Liver (tissue), 7 donors: ENCODE measurements at regions not wholly inside any gene's neighbourhood (a gene's known extent, or its start where the extent isn't known, plus 50 kb on each side); places are given as distances from the start of the nearest gene placed in this dataset.
"Not testable (repeated sequence)": the region's sequence is repeated elsewhere in the genome, so short reads cannot be mapped to it uniquely, and the experiment has no call there.

Experiments used
- DNase-seq: peaks from one replicate; pipeline ENCODE4 v3.0.0-alpha.2; 2017; ENCODE audit warnings: low spot score
- H3K27ac ChIP-seq, 2 donors: one replicate each; pipeline ENCODE4 v1.7.0; 2013; ENCODE audit warnings: inconsistent platforms in 2 of 2, low read length in 2 of 2, control low read depth in 1 of 2, low read depth in 1 of 2, mild to moderate bottlenecking in 1 of 2
- H3K27me3 ChIP-seq, 4 donors: one replicate each; pipeline versions ENCODE4 v1.6.1 to v1.7.0; 2013; ENCODE audit warnings: low read length in 3 of 4, inconsistent platforms in 1 of 4, mild to moderate bottlenecking in 1 of 4, moderate library complexity in 1 of 4; ENCODE audit not compliant: control insufficient read depth in 4 of 4, insufficient read depth in 4 of 4
- H3K36me3 ChIP-seq, 4 donors: one replicate each; pipeline versions ENCODE4 v1.6.1 to v1.7.0; 2013; ENCODE audit warnings: low read length in 3 of 4, mild to moderate bottlenecking in 3 of 4, low read depth in 1 of 4, moderate library complexity in 1 of 4; ENCODE audit not compliant: control insufficient read depth in 4 of 4, insufficient read depth in 3 of 4
- H3K4me1 ChIP-seq, 4 donors: one replicate each; pipeline versions ENCODE4 v1.6.1 to v1.7.0; 2013; ENCODE audit warnings: low read length in 3 of 4, mild to moderate bottlenecking in 3 of 4, moderate library complexity in 1 of 4; ENCODE audit not compliant: control insufficient read depth in 4 of 4, insufficient read depth in 4 of 4
- H3K4me3 ChIP-seq, 3 donors: one replicate each; pipeline versions ENCODE4 v1.6.1 to v1.7.0; 2013; ENCODE audit warnings: low read length in 3 of 3, control low read depth in 1 of 3, low read depth in 1 of 3, mild to moderate bottlenecking in 1 of 3
- H3K9ac ChIP-seq, 2 donors: one replicate each; pipeline ENCODE4 v1.7.0; 2013; ENCODE audit warnings: low read length in 2 of 2, mild to moderate bottlenecking in 2 of 2, moderate library complexity in 2 of 2, control low read depth in 1 of 2, low read depth in 1 of 2
- H3K9me3 ChIP-seq, 4 donors: one replicate each; pipeline versions ENCODE4 v1.6.1 to v1.7.0; 2013; ENCODE audit warnings: low read length in 3 of 4; ENCODE audit not compliant: control insufficient read depth in 4 of 4
- EGR1 ChIP-seq, 2 donors: IDR thresholded peaks; 2 replicates each; pipeline ENCODE4 v1.6.1; 2016 to 2018; ENCODE audit warnings: antibody characterized with exemption in 2 of 2, low read depth in 2 of 2
- FOXA1 ChIP-seq: IDR thresholded peaks from 2 replicates; pipeline ENCODE4 v1.6.1; 2016; ENCODE audit warnings: antibody characterized with exemption
- FOXA2 ChIP-seq: IDR thresholded peaks from 2 replicates; pipeline ENCODE4 v1.6.1; 2016; ENCODE audit warnings: antibody characterized with exemption
- GABPA ChIP-seq, 2 donors: IDR thresholded peaks in 1 of 2; conservative IDR thresholded peaks in 1 of 2; 2 replicates each; pipeline ENCODE4 v1.6.1; 2016; ENCODE audit warnings: antibody characterized with exemption in 2 of 2, mild to moderate bottlenecking in 1 of 2, moderate library complexity in 1 of 2
- HNF4A ChIP-seq, 2 donors: conservative IDR thresholded peaks; 2 replicates each; pipeline ENCODE4 v1.6.1; 2016; ENCODE audit warnings: antibody characterized with exemption in 2 of 2, mild to moderate bottlenecking in 2 of 2
- HNF4G ChIP-seq: IDR thresholded peaks from 2 replicates; pipeline ENCODE4 v1.6.1; 2016; ENCODE audit warnings: antibody characterized with exemption
- JUND ChIP-seq, 2 donors: IDR thresholded peaks; 2 replicates each; pipeline ENCODE4 v1.6.1; 2016; ENCODE audit warnings: antibody characterized with exemption in 2 of 2
- NR2F2 ChIP-seq: IDR thresholded peaks from 2 replicates; pipeline ENCODE4 v1.6.1; 2016; ENCODE audit warnings: antibody characterized with exemption
- RAD21 ChIP-seq, 2 donors: IDR thresholded peaks; 2 replicates each; pipeline ENCODE4 v1.6.1; 2016; ENCODE audit warnings: antibody characterized with exemption in 2 of 2, mild to moderate bottlenecking in 2 of 2
- REST ChIP-seq: IDR thresholded peaks from 2 replicates; pipeline ENCODE4 v1.6.1; 2016; ENCODE audit warnings: antibody characterized with exemption, mild to moderate bottlenecking
- RXRA ChIP-seq, 2 donors: IDR thresholded peaks; 2 replicates each; pipeline ENCODE4 v1.6.1; 2017 to 2018; ENCODE audit warnings: antibody characterized with exemption in 2 of 2, mild to moderate bottlenecking in 1 of 2
- SP1 ChIP-seq: IDR thresholded peaks from 2 replicates; pipeline ENCODE4 v1.6.1; 2018; ENCODE audit warnings: antibody characterized with exemption, mild to moderate bottlenecking
- TAF1 ChIP-seq: conservative IDR thresholded peaks from 2 replicates; pipeline ENCODE4 v1.6.1; 2016; ENCODE audit warnings: antibody characterized with exemption, mild to moderate bottlenecking
- YY1 ChIP-seq: IDR thresholded peaks from 2 replicates; pipeline ENCODE4 v1.6.1; 2016; ENCODE audit warnings: antibody characterized with exemption, mild to moderate bottlenecking
- WGBS: extraction: QIAGEN DNeasy Blood & Tissue Kit; methylation state at CpG from one replicate; pipeline ENCODE4 v1.1.7; 2013; 5-methylcytosine and 5-hydroxymethylcytosine counted together
- TF ChIP-seq, protein P1 (sequence below): IDR thresholded peaks from 2 replicates; pipeline ENCODE4 v1.6.1; 2016; ENCODE audit warnings: antibody characterized with exemption
- TF ChIP-seq, protein P2 (sequence below): IDR thresholded peaks from 2 replicates; pipeline ENCODE4 v1.6.1; 2016; ENCODE audit warnings: antibody characterized with exemption
- donor health status: healthy.
- donor health status: healthy.
- donor health status: healthy.
- donor health status: healthy.

GRCh38 chrX:143270317-143270716, 244.6 kb downstream of the SPANXN4 start:
- no peak for DNase-seq
- Histone ChIP-seq H3K27me3 (peaks cover 0 to 2% (median 0%) of the 10 kb centered on the region in 4 donors), H3K4me3 (no peak overlapping the region), H3K9me3 (no peaks in the 10 kb centered on the region), H3K9ac (no peak overlapping the region), H3K27ac (no peak overlapping the region), H3K36me3 (no peaks in the 10 kb centered on the region), H3K4me1 (no peaks in the 10 kb centered on the region)
- 75% methylated on average over 6 of the region's 6 CpGs for WGBS
- TF ChIP-seq, protein P1, sequence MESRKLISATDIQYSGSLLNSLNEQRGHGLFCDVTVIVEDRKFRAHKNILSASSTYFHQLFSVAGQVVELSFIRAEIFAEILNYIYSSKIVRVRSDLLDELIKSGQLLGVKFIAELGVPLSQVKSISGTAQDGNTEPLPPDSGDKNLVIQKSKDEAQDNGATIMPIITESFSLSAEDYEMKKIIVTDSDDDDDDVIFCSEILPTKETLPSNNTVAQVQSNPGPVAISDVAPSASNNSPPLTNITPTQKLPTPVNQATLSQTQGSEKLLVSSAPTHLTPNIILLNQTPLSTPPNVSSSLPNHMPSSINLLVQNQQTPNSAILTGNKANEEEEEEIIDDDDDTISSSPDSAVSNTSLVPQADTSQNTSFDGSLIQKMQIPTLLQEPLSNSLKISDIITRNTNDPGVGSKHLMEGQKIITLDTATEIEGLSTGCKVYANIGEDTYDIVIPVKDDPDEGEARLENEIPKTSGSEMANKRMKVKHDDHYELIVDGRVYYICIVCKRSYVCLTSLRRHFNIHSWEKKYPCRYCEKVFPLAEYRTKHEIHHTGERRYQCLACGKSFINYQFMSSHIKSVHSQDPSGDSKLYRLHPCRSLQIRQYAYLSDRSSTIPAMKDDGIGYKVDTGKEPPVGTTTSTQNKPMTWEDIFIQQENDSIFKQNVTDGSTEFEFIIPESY = no peak
- TF ChIP-seq REST (no peak), TAF1 (no peak), NR2F2 (no peak), GABPA (IDR thresholded peaks at IDR 0.05 in 1 of 2, conservative IDR thresholded peaks at IDR 0.05 in 1 of 2) (no peak), YY1 (no peak), JUND (IDR thresholded peaks at IDR 0.05) (no peak), HNF4A (conservative IDR thresholded peaks at IDR 0.05) (no peak), FOXA1 (no peak), HNF4G (no peak), SP1 (no peak), RAD21 (IDR thresholded peaks at IDR 0.05) (no peak), RXRA (IDR thresholded peaks at IDR 0.05) (no peak)
- TF ChIP-seq, protein P2, sequence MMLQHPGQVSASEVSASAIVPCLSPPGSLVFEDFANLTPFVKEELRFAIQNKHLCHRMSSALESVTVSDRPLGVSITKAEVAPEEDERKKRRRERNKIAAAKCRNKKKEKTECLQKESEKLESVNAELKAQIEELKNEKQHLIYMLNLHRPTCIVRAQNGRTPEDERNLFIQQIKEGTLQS = no peak

- H3K27me3 ChIP-seq, H3K9ac ChIP-seq: not testable (repeated sequence)
These were observed 218.9 kb downstream of the SPANXN4 start for GRCh38 chrX:143244593-143244992.

DNA sequence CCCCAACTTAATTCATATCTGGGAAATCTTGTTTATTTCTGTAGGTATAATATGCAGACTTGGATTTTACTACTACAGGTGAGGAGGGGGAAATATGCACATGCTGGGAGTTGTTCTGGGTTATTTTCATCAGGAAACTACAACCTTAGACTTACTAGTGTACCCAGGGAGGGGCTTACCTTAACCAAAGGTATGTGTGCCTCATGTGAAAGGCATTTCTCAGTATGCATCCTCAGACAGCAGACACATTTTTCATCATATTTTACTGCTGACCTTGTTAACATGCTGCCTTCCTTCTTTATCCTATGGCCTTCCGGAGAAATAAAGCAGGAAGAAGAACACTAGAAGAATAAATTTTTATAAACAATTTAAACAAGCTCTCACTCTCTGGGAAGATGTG, 214.9 kb downstream of the SPANXN4 start:
- WGBS = 77% methylated on average over 1 of the region's 1 CpG
- Histone ChIP-seq H3K4me1 (no peaks in the 10 kb centered on the region), H3K9ac (no peak overlapping the region), H3K4me3 (no peak overlapping the region), H3K27ac (no peak overlapping the region), H3K9me3 (peaks cover 0 to 2% (median 0%) of the 10 kb centered on the region in 4 donors), H3K36me3 (no peaks in the 10 kb centered on the region), H3K27me3 (no peaks in the 10 kb centered on the region)
- DNase-seq = no peak
- no peak for TF ChIP-seq RXRA (IDR thresholded peaks at IDR 0.05)
- no peak for TF ChIP-seq GABPA (IDR thresholded peaks at IDR 0.05 in 1 of 2, conservative IDR thresholded peaks at IDR 0.05 in 1 of 2)
- no peak for TF ChIP-seq NR2F2
- no peak for TF ChIP-seq REST
- no peak for TF ChIP-seq RAD21 (IDR thresholded peaks at IDR 0.05)
- TF ChIP-seq YY1 = no peak
- TF ChIP-seq FOXA2 = no peak
- TF ChIP-seq, protein P2 = no peak
- TF ChIP-seq HNF4A (conservative IDR thresholded peaks at IDR 0.05) = no peak
- TF ChIP-seq EGR1 (IDR thresholded peaks at IDR 0.05; ENCODE audit: low read depth in 2 of 2) = no peak

More at GRCh38 chrX:143244593-143244992, 218.9 kb downstream of the SPANXN4 start:
- not testable (repeated sequence) for H3K36me3 ChIP-seq, H3K4me1 ChIP-seq, H3K4me3 ChIP-seq, H3K9me3 ChIP-seq, H3K27ac ChIP-seq, DNase-seq
- 57% methylated on average over 2 of the region's 2 CpGs for WGBS
